ENCODE measurements at regions not wholly inside any gene's neighbourhood (a gene's known extent, or its start where the extent isn't known, plus 50 kb on each side); places are given as distances from the start of the nearest gene placed in this dataset.
"Not testable (repeated sequence)": the region's sequence is repeated elsewhere in the genome, so short reads cannot be mapped to it uniquely, and the experiment has no call there.

GRCh38 chr3:194868831-194869230 is 183.1 kb downstream of the FAM43A start:
- no peak for DNase-seq

GRCh38 chr3:194869482-194870169 is 183.9 kb downstream of the FAM43A start:
- no peak for DNase-seq

- no peak for DNase-seq
These were observed 184.9 kb downstream of the FAM43A start for GRCh38 chr3:194870394-194871110.

- peak; percentile 81 for DNase-seq
These were observed 185.6 kb downstream of the FAM43A start for GRCh38 chr3:194871143-194871863.

- no peak for DNase-seq
These were observed 186.4 kb downstream of the FAM43A start for GRCh38 chr3:194871864-194872668.

- no peak for DNase-seq
These were observed 186.9 kb downstream of the FAM43A start for GRCh38 chr3:194872669-194872977.

GRCh38 chr3:194873474-194873873 is 187.8 kb downstream of the FAM43A start:
- DNase-seq: not testable (repeated sequence)

GRCh38 chr3:194874206-194874605 is 188.5 kb downstream of the FAM43A start:
- no peak for DNase-seq

- DNase-seq: no peak
These were observed 189.1 kb downstream of the FAM43A start for GRCh38 chr3:194874783-194875182.

- DNase-seq: no peak
These were observed 190.1 kb downstream of the FAM43A start for GRCh38 chr3:194875581-194876402.

GRCh38 chr3:194876403-194877095 is 190.9 kb downstream of the FAM43A start:
- DNase-seq: peak; percentile 67

GRCh38 chr3:194877291-194878119 is 191.8 kb downstream of the FAM43A start:
- peak; percentile 61 for DNase-seq

- peak; percentile 50 for DNase-seq
These were observed 193.6 kb downstream of the FAM43A start for GRCh38 chr3:194879126-194879877.

GRCh38 chr3:194879991-194880939 is 194.6 kb downstream of the FAM43A start:
- peak; percentile 81 for DNase-seq

- DNase-seq: no peak
These were observed 195.6 kb downstream of the FAM43A start for GRCh38 chr3:194880940-194881925.

GRCh38 chr3:194884649-194885315 is 199.1 kb downstream of the FAM43A start:
- no peak for DNase-seq

GRCh38 chr3:194885766-194886165 is 200.1 kb downstream of the FAM43A start:
- DNase-seq: no peak
